ENCODE measurements at regions not wholly inside any gene's neighbourhood (a gene's known extent, or its start where the extent isn't known, plus 50 kb on each side); places are given as distances from the start of the nearest gene placed in this dataset.

GRCh38 chr21:28592205-28592865 lies 400.3 kb downstream of the LTN1 start:
- 70 to 84% methylated on average over 2 to 6 of the region's 6 CpGs for WGBS, 2 experiments (ENCODE audit: insufficient coverage in 1 of 2, insufficient read length in 1 of 2)
- Mint-ChIP-seq H3K9me3 (no peaks in the 10 kb centered on the region), H3K36me3 (ENCODE audit: low read depth) (no peaks in the 10 kb centered on the region), H3K27me3 (ENCODE audit: insufficient read depth) (no peaks in the 10 kb centered on the region), H3K27ac (no peak overlapping the region), H3K4me3 (no peak overlapping the region), H3K4me1 (no peaks in the 10 kb centered on the region)
- no peak overlapping the region for H3K9ac ChIP-seq (ENCODE audit: extremely low read depth, low read length, poor library complexity, severe bottlenecking)
- H3K27ac ChIP-seq (ENCODE audit: low read depth, low read length) = no peak overlapping the region
- no peaks in the 10 kb centered on the region for H3K9me3 ChIP-seq (ENCODE audit: control insufficient read depth, low read length)
- no peaks in the 10 kb centered on the region for H3K27me3 ChIP-seq (ENCODE audit: control insufficient read depth, insufficient read depth, low read length, poor library complexity, severe bottlenecking)
- no peak for DNase-seq
- H3K4me3 ChIP-seq (ENCODE audit: low read length) = no peak overlapping the region
- no peaks in the 10 kb centered on the region for H3K36me3 ChIP-seq (ENCODE audit: control insufficient read depth, insufficient read depth, low read length)
- TF ChIP-seq, protein P1, sequence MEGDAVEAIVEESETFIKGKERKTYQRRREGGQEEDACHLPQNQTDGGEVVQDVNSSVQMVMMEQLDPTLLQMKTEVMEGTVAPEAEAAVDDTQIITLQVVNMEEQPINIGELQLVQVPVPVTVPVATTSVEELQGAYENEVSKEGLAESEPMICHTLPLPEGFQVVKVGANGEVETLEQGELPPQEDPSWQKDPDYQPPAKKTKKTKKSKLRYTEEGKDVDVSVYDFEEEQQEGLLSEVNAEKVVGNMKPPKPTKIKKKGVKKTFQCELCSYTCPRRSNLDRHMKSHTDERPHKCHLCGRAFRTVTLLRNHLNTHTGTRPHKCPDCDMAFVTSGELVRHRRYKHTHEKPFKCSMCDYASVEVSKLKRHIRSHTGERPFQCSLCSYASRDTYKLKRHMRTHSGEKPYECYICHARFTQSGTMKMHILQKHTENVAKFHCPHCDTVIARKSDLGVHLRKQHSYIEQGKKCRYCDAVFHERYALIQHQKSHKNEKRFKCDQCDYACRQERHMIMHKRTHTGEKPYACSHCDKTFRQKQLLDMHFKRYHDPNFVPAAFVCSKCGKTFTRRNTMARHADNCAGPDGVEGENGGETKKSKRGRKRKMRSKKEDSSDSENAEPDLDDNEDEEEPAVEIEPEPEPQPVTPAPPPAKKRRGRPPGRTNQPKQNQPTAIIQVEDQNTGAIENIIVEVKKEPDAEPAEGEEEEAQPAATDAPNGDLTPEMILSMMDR (conservative IDR thresholded peaks at IDR 0.05) = no peak
- H3K4me1 ChIP-seq (ENCODE audit: control insufficient read depth, insufficient read depth, low read length) = no peaks in the 10 kb centered on the region

DNA sequence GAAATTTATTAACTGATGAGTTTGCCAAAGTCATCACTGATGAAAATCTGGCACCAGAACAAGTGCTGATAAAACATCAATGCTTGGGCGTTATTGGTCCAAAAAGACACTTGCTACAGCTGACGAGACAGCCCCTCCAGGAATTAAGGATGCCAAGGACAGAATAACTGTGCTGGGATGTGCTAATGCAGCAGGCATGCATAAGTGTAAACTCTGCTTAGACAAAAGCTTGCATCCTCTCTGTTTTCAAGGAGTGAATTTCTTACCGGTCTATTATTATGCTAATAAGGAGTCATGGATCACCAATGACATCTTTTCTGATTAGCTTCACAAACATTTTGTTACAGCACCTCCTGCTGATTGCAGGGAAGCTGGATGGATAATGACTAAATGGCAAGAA lies 402.0 kb downstream of the LTN1 start:
- no peak overlapping the region for H3K27ac Mint-ChIP-seq
- no peaks in the 10 kb centered on the region for H3K27me3 ChIP-seq (ENCODE audit: control insufficient read depth, insufficient read depth, low read length, poor library complexity, severe bottlenecking)
- no peaks in the 10 kb centered on the region for H3K9me3 ChIP-seq (ENCODE audit: control insufficient read depth, low read length)
- no peak overlapping the region for H3K4me3 Mint-ChIP-seq
- no peak overlapping the region for H3K9ac ChIP-seq (ENCODE audit: extremely low read depth, low read length, poor library complexity, severe bottlenecking)
- TF ChIP-seq, protein P1 (conservative IDR thresholded peaks at IDR 0.05) = peak; percentile 24
- peak; percentile 52 for DNase-seq
- 49 to 72% methylated on average over 3 of the region's 3 CpGs for WGBS, 2 experiments (ENCODE audit: insufficient coverage in 1 of 2, insufficient read length in 1 of 2)
- no peaks in the 10 kb centered on the region for H3K36me3 Mint-ChIP-seq (ENCODE audit: low read depth)
- H3K4me1 ChIP-seq (ENCODE audit: control insufficient read depth, insufficient read depth, low read length) = no peaks in the 10 kb centered on the region
- no peak overlapping the region for H3K27ac ChIP-seq (ENCODE audit: low read depth, low read length)
- no peaks in the 10 kb centered on the region for H3K36me3 ChIP-seq (ENCODE audit: control insufficient read depth, insufficient read depth, low read length)
- H3K27me3 Mint-ChIP-seq (ENCODE audit: insufficient read depth) = no peaks in the 10 kb centered on the region
- no peaks in the 10 kb centered on the region for H3K4me1 Mint-ChIP-seq
- H3K4me3 ChIP-seq (ENCODE audit: low read length) = no peak overlapping the region
- no peaks in the 10 kb centered on the region for H3K9me3 Mint-ChIP-seq

- no peaks in the 10 kb centered on the region for H3K4me1 ChIP-seq (ENCODE audit: control insufficient read depth, insufficient read depth, low read length)
- no peak overlapping the region for H3K27ac Mint-ChIP-seq
- no peaks in the 10 kb centered on the region for H3K27me3 Mint-ChIP-seq (ENCODE audit: insufficient read depth)
- no peaks in the 10 kb centered on the region for H3K4me1 Mint-ChIP-seq
- no peak overlapping the region for H3K9ac ChIP-seq (ENCODE audit: extremely low read depth, low read length, poor library complexity, severe bottlenecking)
- WGBS, 2 experiments (ENCODE audit: insufficient coverage in 1 of 2, insufficient read length in 1 of 2) = 29 to 66% methylated on average over 1 to 2 of the region's 2 CpGs
- TF ChIP-seq, protein P1 (conservative IDR thresholded peaks at IDR 0.05) = no peak
- H3K4me3 Mint-ChIP-seq = no peak overlapping the region
- no peaks in the 10 kb centered on the region for H3K36me3 ChIP-seq (ENCODE audit: control insufficient read depth, insufficient read depth, low read length)
- no peaks in the 10 kb centered on the region for H3K36me3 Mint-ChIP-seq (ENCODE audit: low read depth)
- H3K27ac ChIP-seq (ENCODE audit: low read depth, low read length) = no peak overlapping the region
- H3K4me3 ChIP-seq (ENCODE audit: low read length) = no peak overlapping the region
- no peaks in the 10 kb centered on the region for H3K27me3 ChIP-seq (ENCODE audit: control insufficient read depth, insufficient read depth, low read length, poor library complexity, severe bottlenecking)
- DNase-seq = no peak
- H3K9me3 ChIP-seq (ENCODE audit: control insufficient read depth, low read length) = no peaks in the 10 kb centered on the region
- H3K9me3 Mint-ChIP-seq = no peaks in the 10 kb centered on the region
Measured at GRCh38 chr21:28590026-28590425, 402.7 kb downstream of the LTN1 start.

Data from endodermal cell (in vitro differentiated cells).